ENCODE measurements at regions not wholly inside any gene's neighbourhood (a gene's known extent, or its start where the extent isn't known, plus 50 kb on each side); places are given as distances from the start of the nearest gene placed in this dataset.

DNA sequence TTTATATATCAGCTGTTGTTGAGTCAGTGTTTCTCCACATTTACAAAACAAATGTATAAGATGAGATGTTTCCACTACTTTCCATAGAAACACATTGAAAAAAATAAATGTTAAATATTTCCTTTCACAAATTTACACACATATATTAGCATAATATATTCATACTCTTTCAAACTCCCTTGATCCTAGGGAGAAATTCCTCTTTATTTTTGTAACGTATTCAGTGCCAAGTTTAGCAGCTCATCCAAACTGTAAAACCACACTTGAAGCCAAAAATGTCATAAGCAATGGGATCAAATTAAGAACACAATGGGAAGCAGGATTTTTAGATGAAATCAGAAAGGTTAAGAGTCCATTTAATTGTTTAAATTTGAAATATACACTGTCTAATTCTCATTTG, 381.1 kb upstream of the MAD2L1 start:
- TF ChIP-seq CTCF (IDR thresholded peaks at IDR 0.05 in 4 of 5, conservative IDR thresholded peaks at IDR 0.05 in 1 of 5) (no peak), POLR2A (IDR thresholded peaks at IDR 0.05) (no peak)
